EH (cell line): ENCODE measurements at regions not wholly inside any gene's neighbourhood (a gene's known extent, or its start where the extent isn't known, plus 50 kb on each side); places are given as distances from the start of the nearest gene placed in this dataset.

ENCODE experiments used
- DNase-seq: peaks from one replicate; pipeline ENCODE4 v3.0.0-alpha.2; 2015; ENCODE audit warnings: low read depth

GRCh38 chr2:147502711-147503290, 342.0 kb upstream of the ACVR2A start:
- no peak for DNase-seq

GRCh38 chr2:147501968-147502367, 342.9 kb upstream of the ACVR2A start:
- no peak for DNase-seq

- DNase-seq: no peak
Measured at GRCh38 chr2:147500819-147501395, 343.9 kb upstream of the ACVR2A start.

GRCh38 chr2:147500229-147500628, 344.6 kb upstream of the ACVR2A start:
- DNase-seq: no peak

GRCh38 chr2:147499785-147500184, 345.0 kb upstream of the ACVR2A start:
- no peak for DNase-seq

- DNase-seq: no peak
Measured at GRCh38 chr2:147495734-147496133, 349.1 kb upstream of the ACVR2A start.

GRCh38 chr2:147492471-147492870, 352.4 kb upstream of the ACVR2A start:
- DNase-seq: no peak

GRCh38 chr2:147491506-147491905, 353.3 kb upstream of the ACVR2A start:
- no peak for DNase-seq

GRCh38 chr2:147490401-147491261, 354.2 kb upstream of the ACVR2A start:
- no peak for DNase-seq

GRCh38 chr2:147488472-147488871, 356.4 kb upstream of the ACVR2A start:
- no peak for DNase-seq

GRCh38 chr2:147487978-147488289, 356.9 kb upstream of the ACVR2A start:
- no peak for DNase-seq

GRCh38 chr2:147487286-147487977, 357.4 kb upstream of the ACVR2A start:
- DNase-seq: no peak

- DNase-seq: no peak
Measured at GRCh38 chr2:147485210-147485851, 359.5 kb upstream of the ACVR2A start.

- DNase-seq: no peak
Measured at GRCh38 chr2:147483911-147484310, 360.9 kb upstream of the ACVR2A start.

- no peak for DNase-seq
Measured at GRCh38 chr2:147482916-147483669, 361.7 kb upstream of the ACVR2A start.

GRCh38 chr2:147482111-147482895, 362.5 kb upstream of the ACVR2A start:
- DNase-seq: no peak

- DNase-seq: no peak
Measured at GRCh38 chr2:147479358-147479757, 365.5 kb upstream of the ACVR2A start.

- DNase-seq: no peak
Measured at GRCh38 chr2:147473075-147473474, 371.8 kb upstream of the ACVR2A start.

- DNase-seq: no peak
Measured at GRCh38 chr2:147471126-147471525, 373.7 kb upstream of the ACVR2A start.

GRCh38 chr2:147469471-147469870, 375.4 kb upstream of the ACVR2A start:
- DNase-seq: no peak

- DNase-seq: no peak
Measured at GRCh38 chr2:147468963-147469362, 375.9 kb upstream of the ACVR2A start.
